Activated T-helper 17 cell treated with anti-CD3 and anti-CD28 coated beads, Interleukin-2, amount 50 U/mL, for 72 hours (primary cell): ENCODE measurements at regions not wholly inside any gene's neighbourhood (a gene's known extent, or its start where the extent isn't known, plus 50 kb on each side); places are given as distances from the start of the nearest gene placed in this dataset.

Experiments
- ATAC-seq: fragments of 150-1000 bp; cut with Tn5 transposase; replicated peaks from 2 replicates; pipeline ENCODE4 v1.10.0; 2021; ENCODE audit warnings: mild to moderate bottlenecking, moderate library complexity
- H3K27ac Mint-ChIP-seq: one replicate; pipeline ENCODE4 v1.8.0; 2022; ENCODE audit warnings: mixed read lengths
- H3K27me3 Mint-ChIP-seq: one replicate; pipeline ENCODE4 v1.8.0; 2022; ENCODE audit warnings: mixed read lengths
- H3K36me3 Mint-ChIP-seq: one replicate; pipeline ENCODE4 v1.8.0; 2022; ENCODE audit warnings: low read depth, mild to moderate bottlenecking, mixed read lengths
- H3K4me1 Mint-ChIP-seq: one replicate; pipeline ENCODE4 v1.8.0; 2022; ENCODE audit warnings: mixed read lengths
- H3K4me3 Mint-ChIP-seq: one replicate; pipeline ENCODE4 v1.8.0; 2022; ENCODE audit warnings: mild to moderate bottlenecking, mixed read lengths
- H3K9me3 Mint-ChIP-seq: one replicate; pipeline ENCODE4 v1.8.0; 2022; ENCODE audit warnings: mixed read lengths

GRCh38 chr14:96962337-96962736 is 165.2 kb downstream of the VRK1 start:
- H3K9me3 Mint-ChIP-seq = peaks cover 14% of the 10 kb centered on the region
- peaks cover 26% of the 10 kb centered on the region for H3K4me1 Mint-ChIP-seq
- ATAC-seq = peak; percentile 67

GRCh38 chr14:96964726-96965415 is 167.7 kb downstream of the VRK1 start:
- peaks cover 14% of the 10 kb centered on the region for H3K9me3 Mint-ChIP-seq
- H3K36me3 Mint-ChIP-seq = no peaks in the 10 kb centered on the region
- H3K27ac Mint-ChIP-seq = no peak overlapping the region
- no peak overlapping the region for H3K4me3 Mint-ChIP-seq
- no peak for ATAC-seq
- peaks cover 26% of the 10 kb centered on the region for H3K4me1 Mint-ChIP-seq
- no peaks in the 10 kb centered on the region for H3K27me3 Mint-ChIP-seq

More at GRCh38 chr14:96962337-96962736, 165.2 kb downstream of the VRK1 start:
- peak overlapping the region; percentile 81 for H3K27ac Mint-ChIP-seq
- H3K36me3 Mint-ChIP-seq = no peaks in the 10 kb centered on the region
- no peaks in the 10 kb centered on the region for H3K27me3 Mint-ChIP-seq
- H3K4me3 Mint-ChIP-seq = peak overlapping the region; percentile 47

GRCh38 chr14:96965885-96966595 is 168.9 kb downstream of the VRK1 start:
- Mint-ChIP-seq H3K27me3 (no peaks in the 10 kb centered on the region), H3K27ac (no peak overlapping the region), H3K4me1 (peaks cover 21% of the 10 kb centered on the region), H3K9me3 (peaks cover 8% of the 10 kb centered on the region), H3K36me3 (no peaks in the 10 kb centered on the region), H3K4me3 (no peak overlapping the region)
- ATAC-seq = no peak

GRCh38 chr14:96975116-96975515 is 177.9 kb downstream of the VRK1 start:
- H3K4me3 Mint-ChIP-seq = no peak overlapping the region
- H3K9me3 Mint-ChIP-seq = peaks cover 9% of the 10 kb centered on the region
- H3K27me3 Mint-ChIP-seq = peaks cover 13% of the 10 kb centered on the region
- H3K36me3 Mint-ChIP-seq = no peaks in the 10 kb centered on the region
- no peaks in the 10 kb centered on the region for H3K4me1 Mint-ChIP-seq
- no peak overlapping the region for H3K27ac Mint-ChIP-seq
- ATAC-seq = no peak

GRCh38 chr14:96978525-96979272 is 181.5 kb downstream of the VRK1 start:
- Mint-ChIP-seq H3K27ac (no peak overlapping the region), H3K36me3 (no peaks in the 10 kb centered on the region)

DNA sequence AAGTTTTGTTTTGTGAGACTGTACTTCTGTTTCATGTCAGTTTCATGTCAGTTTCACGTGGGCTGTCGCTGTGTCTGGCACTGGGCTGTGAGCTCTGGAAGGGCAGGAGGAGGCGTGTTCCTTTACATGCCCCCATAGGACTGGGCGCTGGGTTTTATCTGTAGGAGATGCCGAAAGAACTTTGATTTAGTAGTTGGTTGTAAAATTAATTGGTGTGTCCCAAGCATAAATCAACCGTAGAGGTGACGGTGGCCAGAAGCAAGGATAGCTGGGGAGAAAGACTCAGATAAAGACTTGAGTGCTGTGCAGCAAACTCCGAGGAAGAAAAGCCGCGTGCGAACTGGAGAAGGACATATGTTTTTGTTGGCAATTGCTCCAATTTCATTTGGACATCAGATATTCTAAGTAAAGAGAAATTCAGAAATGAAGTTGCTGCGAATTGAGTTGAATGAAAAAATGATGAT is 182.5 kb downstream of the VRK1 start:
- peaks cover 16% of the 10 kb centered on the region for H3K27me3 Mint-ChIP-seq
- ATAC-seq = no peak

More at GRCh38 chr14:96978525-96979272, 181.5 kb downstream of the VRK1 start:
- Mint-ChIP-seq H3K27me3 (peaks cover 13% of the 10 kb centered on the region), H3K4me3 (no peak overlapping the region), H3K9me3 (peaks cover 8% of the 10 kb centered on the region), H3K4me1 (no peaks in the 10 kb centered on the region)
- ATAC-seq = no peak

DNA sequence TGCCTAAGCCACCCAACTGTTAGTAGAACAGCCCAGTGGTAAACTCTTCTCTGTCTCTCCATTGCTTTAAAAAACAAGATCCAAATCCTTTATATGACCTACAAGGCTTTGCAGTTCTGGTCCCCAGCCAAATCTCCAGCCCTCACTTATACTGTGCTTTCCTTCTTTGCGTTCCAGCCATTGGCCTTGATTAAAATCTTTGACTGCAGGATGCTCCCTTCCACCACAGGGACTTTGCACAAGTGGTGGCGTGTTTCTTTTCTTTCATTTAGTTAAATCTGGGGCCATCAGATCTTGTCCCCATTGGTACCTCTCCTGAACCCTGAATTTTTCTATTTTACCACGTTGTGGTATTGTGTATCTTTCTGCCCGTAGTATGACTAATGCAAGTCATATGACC is 183.7 kb downstream of the VRK1 start:
- no peak overlapping the region for H3K27ac Mint-ChIP-seq
- H3K27me3 Mint-ChIP-seq = peaks cover 16% of the 10 kb centered on the region
- H3K36me3 Mint-ChIP-seq = no peaks in the 10 kb centered on the region
- H3K4me3 Mint-ChIP-seq = no peak overlapping the region
- H3K9me3 Mint-ChIP-seq = peaks cover 3% of the 10 kb centered on the region
- no peak for ATAC-seq
- no peaks in the 10 kb centered on the region for H3K4me1 Mint-ChIP-seq

More for the DNA sequence above, 182.5 kb downstream of the VRK1 start:
- no peak overlapping the region for H3K27ac Mint-ChIP-seq
- H3K4me3 Mint-ChIP-seq = no peak overlapping the region
- peaks cover 5% of the 10 kb centered on the region for H3K9me3 Mint-ChIP-seq
- no peaks in the 10 kb centered on the region for H3K4me1 Mint-ChIP-seq
- H3K36me3 Mint-ChIP-seq = no peaks in the 10 kb centered on the region

- peaks cover 3% of the 10 kb centered on the region for H3K27me3 Mint-ChIP-seq
These were observed 189.3 kb downstream of the VRK1 start for GRCh38 chr14:96986256-96987085.

GRCh38 chr14:96987086-96987474 is 189.9 kb downstream of the VRK1 start:
- Mint-ChIP-seq H3K4me1 (peaks cover 4% of the 10 kb centered on the region), H3K27ac (no peak overlapping the region), H3K9me3 (peaks cover 3% of the 10 kb centered on the region), H3K36me3 (no peaks in the 10 kb centered on the region), H3K27me3 (peaks cover 3% of the 10 kb centered on the region), H3K4me3 (no peak overlapping the region)
- no peak for ATAC-seq

More at GRCh38 chr14:96986256-96987085, 189.3 kb downstream of the VRK1 start:
- Mint-ChIP-seq H3K4me3 (no peak overlapping the region), H3K27ac (no peak overlapping the region), H3K4me1 (peaks cover 4% of the 10 kb centered on the region), H3K36me3 (no peaks in the 10 kb centered on the region), H3K9me3 (peaks cover 3% of the 10 kb centered on the region)
- ATAC-seq = no peak

- no peak overlapping the region for H3K27ac Mint-ChIP-seq
- ATAC-seq = no peak
- H3K27me3 Mint-ChIP-seq = peaks cover 4% of the 10 kb centered on the region
- H3K36me3 Mint-ChIP-seq = no peaks in the 10 kb centered on the region
- H3K4me1 Mint-ChIP-seq = peaks cover 4% of the 10 kb centered on the region
- peaks cover 3% of the 10 kb centered on the region for H3K9me3 Mint-ChIP-seq
- no peak overlapping the region for H3K4me3 Mint-ChIP-seq
These were observed 190.6 kb downstream of the VRK1 start for GRCh38 chr14:96987771-96988170.

DNA sequence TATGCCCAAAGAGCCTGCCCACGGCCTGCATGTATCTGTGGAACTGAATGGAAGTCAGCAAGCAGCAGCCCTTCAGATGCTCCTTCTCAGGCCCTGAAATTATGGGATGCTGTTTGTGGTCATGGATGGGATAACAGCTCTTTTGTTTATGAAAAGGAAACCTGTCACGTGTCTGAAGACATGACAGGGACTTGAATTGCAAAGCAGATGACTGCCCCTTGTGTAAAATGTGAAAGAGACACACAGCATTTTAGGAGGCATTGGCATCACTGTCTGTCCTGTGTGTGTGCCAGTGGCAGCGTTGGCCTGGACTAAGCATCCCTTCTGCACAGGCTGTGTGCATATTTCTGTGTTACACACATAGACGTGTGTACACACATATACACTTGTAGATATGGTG is 192.1 kb downstream of the VRK1 start:
- Mint-ChIP-seq H3K9me3 (peaks cover 3% of the 10 kb centered on the region), H3K27me3 (peaks cover 7% of the 10 kb centered on the region), H3K4me1 (peaks cover 4% of the 10 kb centered on the region), H3K4me3 (no peak overlapping the region), H3K27ac (no peak overlapping the region), H3K36me3 (no peaks in the 10 kb centered on the region)
- ATAC-seq = no peak

DNA sequence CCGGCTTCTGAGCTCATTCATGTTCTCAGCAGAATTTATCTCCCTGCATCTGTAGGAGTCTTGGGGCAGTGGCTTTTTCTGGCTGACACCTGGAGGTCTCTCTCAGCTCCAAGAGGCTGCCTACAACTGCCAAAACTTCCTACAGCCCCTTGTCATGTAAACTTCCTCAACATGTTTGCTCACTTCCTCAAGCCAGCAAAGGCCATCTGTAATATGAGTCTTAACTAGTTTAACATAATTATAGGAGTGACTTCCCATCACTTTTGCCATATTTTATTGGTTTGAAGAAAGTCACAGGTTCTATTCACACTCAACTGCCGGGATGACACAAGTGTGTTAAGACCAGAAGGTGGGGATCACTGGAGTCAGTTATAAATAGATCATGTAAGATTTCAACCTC is 194.0 kb downstream of the VRK1 start:
- Mint-ChIP-seq H3K36me3 (no peaks in the 10 kb centered on the region), H3K4me1 (peaks cover 4% of the 10 kb centered on the region), H3K4me3 (no peak overlapping the region), H3K9me3 (no peaks in the 10 kb centered on the region), H3K27me3 (peaks cover 7% of the 10 kb centered on the region), H3K27ac (no peak overlapping the region)
- no peak for ATAC-seq

- Mint-ChIP-seq H3K4me1 (peaks cover 2% of the 10 kb centered on the region), H3K27me3 (peaks cover 7% of the 10 kb centered on the region), H3K36me3 (no peaks in the 10 kb centered on the region), H3K9me3 (no peaks in the 10 kb centered on the region), H3K27ac (no peak overlapping the region), H3K4me3 (no peak overlapping the region)
- ATAC-seq = no peak
These were observed 197.8 kb downstream of the VRK1 start for GRCh38 chr14:96994999-96995398.

DNA sequence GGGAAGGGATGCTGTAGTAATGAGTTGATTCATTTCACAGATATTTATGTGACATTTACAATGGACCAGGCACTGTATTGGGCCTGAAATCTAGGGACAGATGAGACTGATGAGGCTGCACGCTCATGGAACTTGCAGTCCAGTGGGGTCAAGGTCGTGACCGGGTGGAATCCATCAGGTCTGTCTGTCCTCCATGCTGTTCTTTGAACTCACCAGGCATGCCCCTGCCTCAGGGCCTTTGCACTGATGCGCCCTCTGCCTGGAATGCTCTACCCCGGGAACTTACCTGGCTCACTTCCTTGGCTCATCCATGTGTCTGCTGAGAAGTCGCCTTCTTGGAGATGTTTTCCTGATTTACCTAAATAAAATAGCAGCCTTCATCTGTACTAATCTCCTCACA is 200.1 kb downstream of the VRK1 start:
- H3K36me3 Mint-ChIP-seq = no peaks in the 10 kb centered on the region
- no peaks in the 10 kb centered on the region for H3K4me1 Mint-ChIP-seq
- no peaks in the 10 kb centered on the region for H3K9me3 Mint-ChIP-seq
- H3K27me3 Mint-ChIP-seq = peaks cover 7% of the 10 kb centered on the region
- H3K4me3 Mint-ChIP-seq = no peak overlapping the region
- no peak for ATAC-seq
- H3K27ac Mint-ChIP-seq = no peak overlapping the region
